ENCODE measurements at regions not wholly inside any gene's neighbourhood (a gene's known extent, or its start where the extent isn't known, plus 50 kb on each side); places are given as distances from the start of the nearest gene placed in this dataset.
A peak's percentile ranks its signal among the peaks of the same experiment; 100 is the strongest.

- no peak overlapping the region for H3K4me3 ChIP-seq (replicated peaks in 1 of 4; ENCODE audit: control extremely low read depth in 1 of 4, insufficient read depth in 1 of 4, low read depth in 3 of 4, low read length in 4 of 4)
- H3K4me1 ChIP-seq (ENCODE audit: control insufficient read depth, extremely low read depth, insufficient read depth, low read length): no peaks in the 10 kb centered on the region
- peak overlapping the region; percentile 32 for H3K4me2 ChIP-seq (ENCODE audit: extremely low read depth, insufficient read depth, low read length)
- no peaks in the 10 kb centered on the region for H4K20me1 ChIP-seq (ENCODE audit: control insufficient read depth, extremely low read depth, insufficient read depth, low read length)
- no peak overlapping the region for H2AFZ ChIP-seq (ENCODE audit: low read length)
- no peak overlapping the region for H3K9ac ChIP-seq (ENCODE audit: insufficient read depth, low read length)
- H3K79me2 ChIP-seq (ENCODE audit: control insufficient read depth, insufficient read depth, low read length): no peaks in the 10 kb centered on the region
- H3K36me3 ChIP-seq (ENCODE audit: control insufficient read depth, insufficient read depth, low read length): no peaks in the 10 kb centered on the region
- DNase-seq (ENCODE audit: low read depth in 2 of 2): peak; percentile 35 to 42
- no peaks in the 10 kb centered on the region for H3K27me3 ChIP-seq (ENCODE audit: control insufficient read depth, insufficient read depth, low read length)
- H3K9me3 ChIP-seq (ENCODE audit: control insufficient read depth, insufficient read depth, low read depth, low read length): no peaks in the 10 kb centered on the region
- peak; percentile 15 to 26 for TF ChIP-seq CTCF (conservative IDR thresholded peaks at IDR 0.05 in 1 of 2, IDR thresholded peaks at IDR 0.05 in 1 of 2; ENCODE audit: low read depth in 1 of 2, low read length in 2 of 2)
- no peak for TF ChIP-seq EZH2 (IDR thresholded peaks at IDR 0.05; ENCODE audit: low read length, missing control alignments)
- no peak overlapping the region for H3K27ac ChIP-seq (ENCODE audit: insufficient read depth, low read length)
Measured at GRCh38 chr5:37900692-37901091, 60.9 kb upstream of the GDNF start.

- Histone ChIP-seq H3K9me3 (ENCODE audit: control insufficient read depth, insufficient read depth, low read depth, low read length) (no peaks in the 10 kb centered on the region), H3K36me3 (ENCODE audit: control insufficient read depth, insufficient read depth, low read length) (no peaks in the 10 kb centered on the region), H3K79me2 (ENCODE audit: control insufficient read depth, insufficient read depth, low read length) (no peaks in the 10 kb centered on the region), H3K27me3 (ENCODE audit: control insufficient read depth, insufficient read depth, low read length) (no peaks in the 10 kb centered on the region), H3K27ac (ENCODE audit: insufficient read depth, low read length) (no peak overlapping the region), H3K9ac (ENCODE audit: insufficient read depth, low read length) (no peak overlapping the region), H2AFZ (ENCODE audit: low read length) (no peak overlapping the region), H4K20me1 (ENCODE audit: control insufficient read depth, extremely low read depth, insufficient read depth, low read length) (no peaks in the 10 kb centered on the region), H3K4me3 (replicated peaks in 1 of 4; ENCODE audit: control extremely low read depth in 1 of 4, insufficient read depth in 1 of 4, low read depth in 3 of 4, low read length in 4 of 4) (no peak overlapping the region), H3K4me2 (ENCODE audit: extremely low read depth, insufficient read depth, low read length) (no peak overlapping the region), H3K4me1 (ENCODE audit: control insufficient read depth, extremely low read depth, insufficient read depth, low read length) (no peaks in the 10 kb centered on the region)
- no peak for DNase-seq (ENCODE audit: low read depth in 2 of 2)
- TF ChIP-seq CTCF (conservative IDR thresholded peaks at IDR 0.05 in 1 of 2, IDR thresholded peaks at IDR 0.05 in 1 of 2; ENCODE audit: low read depth in 1 of 2, low read length in 2 of 2): no peak
- no peak for TF ChIP-seq EZH2 (IDR thresholded peaks at IDR 0.05; ENCODE audit: low read length, missing control alignments)
Measured at GRCh38 chr5:37899037-37899436, 59.2 kb upstream of the GDNF start.

GRCh38 chr5:37896159-37896558, 56.3 kb upstream of the GDNF start:
- TF ChIP-seq EZH2 (IDR thresholded peaks at IDR 0.05; ENCODE audit: low read length, missing control alignments): no peak
- no peak for TF ChIP-seq CTCF (conservative IDR thresholded peaks at IDR 0.05 in 1 of 2, IDR thresholded peaks at IDR 0.05 in 1 of 2; ENCODE audit: low read depth in 1 of 2, low read length in 2 of 2)
- Histone ChIP-seq H3K9ac (ENCODE audit: insufficient read depth, low read length) (no peak overlapping the region), H3K4me3 (replicated peaks in 1 of 4; ENCODE audit: control extremely low read depth in 1 of 4, insufficient read depth in 1 of 4, low read depth in 3 of 4, low read length in 4 of 4) (no peak overlapping the region), H3K27ac (ENCODE audit: insufficient read depth, low read length) (no peak overlapping the region), H3K9me3 (ENCODE audit: control insufficient read depth, insufficient read depth, low read depth, low read length) (no peaks in the 10 kb centered on the region), H4K20me1 (ENCODE audit: control insufficient read depth, extremely low read depth, insufficient read depth, low read length) (no peaks in the 10 kb centered on the region), H3K79me2 (ENCODE audit: control insufficient read depth, insufficient read depth, low read length) (no peaks in the 10 kb centered on the region), H3K4me1 (ENCODE audit: control insufficient read depth, extremely low read depth, insufficient read depth, low read length) (no peaks in the 10 kb centered on the region), H3K4me2 (ENCODE audit: extremely low read depth, insufficient read depth, low read length) (no peak overlapping the region), H3K36me3 (ENCODE audit: control insufficient read depth, insufficient read depth, low read length) (no peaks in the 10 kb centered on the region), H2AFZ (ENCODE audit: low read length) (no peak overlapping the region), H3K27me3 (ENCODE audit: control insufficient read depth, insufficient read depth, low read length) (no peaks in the 10 kb centered on the region)
- DNase-seq (ENCODE audit: low read depth in 2 of 2): no peak
